Activated T-cell treated with anti-CD3 and anti-CD28 coated beads, Interleukin-2, amount 50 U/mL, for 72 hours (primary cell): ENCODE measurements at regions not wholly inside any gene's neighbourhood (a gene's known extent, or its start where the extent isn't known, plus 50 kb on each side); places are given as distances from the start of the nearest gene placed in this dataset.
"Not testable (repeated sequence)": the region's sequence is repeated elsewhere in the genome, so short reads cannot be mapped to it uniquely, and the experiment has no call there.

Experiments
- ATAC-seq, 2 donors: fragments of 150-1000 bp; cut with Tn5 transposase; replicated peaks in 1 of 2; 2 replicates each; pipeline ENCODE4 v1.10.0; 2021; ENCODE audit warnings: moderate library complexity in 2 of 2, mild to moderate bottlenecking in 1 of 2
- DNase-seq, 2 donors: peaks; one replicate each; pipeline ENCODE4 v3.0.0; 2021 to 2022; ENCODE audit warnings: mixed read lengths in 1 of 2
- H3K27ac Mint-ChIP-seq: one replicate; pipeline ENCODE4 v1.8.0; 2022; ENCODE audit warnings: mild to moderate bottlenecking, moderate library complexity, mixed read lengths
- H3K27me3 Mint-ChIP-seq: one replicate; pipeline ENCODE4 v1.8.0; 2022; ENCODE audit warnings: low read depth, mixed read lengths
- H3K36me3 Mint-ChIP-seq, 2 donors: one replicate each; pipeline ENCODE4 v1.8.0; 2022; ENCODE audit warnings: mixed read lengths in 2 of 2, mild to moderate bottlenecking in 1 of 2; ENCODE audit not compliant: insufficient read depth in 2 of 2
- H3K4me1 Mint-ChIP-seq: one replicate; pipeline ENCODE4 v1.8.0; 2022; ENCODE audit warnings: low read depth, mixed read lengths
- H3K4me3 Mint-ChIP-seq, 2 donors: one replicate each; pipeline ENCODE4 v1.8.0; 2022; ENCODE audit warnings: mild to moderate bottlenecking in 2 of 2, mixed read lengths in 2 of 2, moderate library complexity in 2 of 2
- H3K9me3 Mint-ChIP-seq, 2 donors: one replicate each; pipeline ENCODE4 v1.8.0; 2022; ENCODE audit warnings: mixed read lengths in 2 of 2

DNA sequence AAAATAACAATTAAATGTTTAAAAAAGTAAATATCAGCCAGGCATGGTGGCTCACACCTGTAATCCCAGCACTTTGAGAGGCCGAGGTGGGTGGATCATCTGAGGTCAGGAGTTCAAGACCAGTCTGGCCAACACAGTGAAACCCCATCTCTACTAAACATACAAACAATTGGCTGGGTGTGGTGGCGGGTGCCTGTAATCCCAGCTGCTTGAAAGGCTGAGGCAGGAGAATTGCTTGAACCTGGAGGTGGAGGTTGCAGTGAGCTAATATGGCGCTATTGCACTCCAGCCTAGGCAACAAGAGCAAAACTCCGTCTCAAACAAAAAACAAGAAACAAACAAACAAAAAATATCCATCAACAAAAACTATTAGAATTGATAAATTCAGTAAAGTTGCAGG is 77.5 kb downstream of the SNX5 start:
- not testable (repeated sequence) for ATAC-seq, H3K4me3 Mint-ChIP-seq, H3K36me3 Mint-ChIP-seq, DNase-seq, H3K27ac Mint-ChIP-seq, H3K9me3 Mint-ChIP-seq
- H3K4me1 Mint-ChIP-seq: peaks cover 14% of the 10 kb centered on the region
- H3K27me3 Mint-ChIP-seq: peaks cover 35% of the 10 kb centered on the region

DNA sequence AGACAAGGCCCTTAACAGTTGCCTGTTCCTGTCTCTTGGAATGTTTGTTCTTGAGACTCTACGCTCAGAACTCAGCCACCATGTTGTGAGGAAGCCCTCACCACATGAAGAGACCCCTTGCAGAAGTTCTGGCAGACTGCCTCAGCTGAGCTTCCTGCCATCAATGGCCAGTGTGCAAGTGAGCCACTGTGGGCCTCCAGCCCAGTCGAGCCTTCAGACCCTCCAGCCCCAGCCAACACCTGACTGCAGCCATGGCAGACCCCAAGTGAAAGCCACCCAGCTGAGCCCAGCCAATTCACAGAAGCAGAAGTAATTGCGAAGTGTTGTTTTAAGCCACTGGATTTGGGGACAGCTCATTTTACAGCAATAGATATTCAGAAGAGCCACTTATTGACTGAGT is 78.3 kb downstream of the SNX5 start:
- no peak for ATAC-seq
- Mint-ChIP-seq H3K9me3 (peaks cover 2 to 4% of the 10 kb centered on the region in 2 donors), H3K27ac (no peak overlapping the region)

DNA sequence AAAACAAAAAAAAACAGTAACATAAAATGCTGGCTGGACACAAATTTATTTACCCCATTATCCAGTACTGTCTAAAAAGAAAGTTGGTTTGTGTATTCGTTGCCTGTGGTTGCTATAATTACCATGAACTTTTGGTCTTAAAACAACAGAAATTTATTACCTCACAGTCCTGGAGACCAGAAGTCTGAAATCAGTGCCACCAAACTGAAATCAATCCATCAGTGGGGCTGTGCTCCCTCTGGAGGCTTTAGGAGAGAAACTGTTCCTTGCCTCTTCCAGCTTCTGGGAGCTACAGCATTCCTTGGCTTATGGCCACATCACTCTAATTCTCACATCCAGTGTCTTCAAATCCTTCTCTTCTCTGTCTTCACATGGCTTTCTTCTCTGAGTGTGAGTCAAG is 79.4 kb downstream of the SNX5 start:
- H3K9me3 Mint-ChIP-seq: peaks cover 2 to 4% of the 10 kb centered on the region in 2 donors
- no peak overlapping the region for H3K4me3 Mint-ChIP-seq
- H3K27ac Mint-ChIP-seq: no peak overlapping the region
- DNase-seq (no peak), ATAC-seq (no peak)
- peaks cover 4% of the 10 kb centered on the region for H3K4me1 Mint-ChIP-seq
- peaks cover 0 to 4% of the 10 kb centered on the region in 2 donors for H3K36me3 Mint-ChIP-seq
- peaks cover 45% of the 10 kb centered on the region for H3K27me3 Mint-ChIP-seq

More for the DNA sequence above, 78.3 kb downstream of the SNX5 start:
- H3K4me1 Mint-ChIP-seq: peaks cover 6% of the 10 kb centered on the region
- no peak overlapping the region for H3K4me3 Mint-ChIP-seq
- peaks cover 0 to 4% of the 10 kb centered on the region in 2 donors for H3K36me3 Mint-ChIP-seq
- peaks cover 37% of the 10 kb centered on the region for H3K27me3 Mint-ChIP-seq
- no peak for DNase-seq

DNA sequence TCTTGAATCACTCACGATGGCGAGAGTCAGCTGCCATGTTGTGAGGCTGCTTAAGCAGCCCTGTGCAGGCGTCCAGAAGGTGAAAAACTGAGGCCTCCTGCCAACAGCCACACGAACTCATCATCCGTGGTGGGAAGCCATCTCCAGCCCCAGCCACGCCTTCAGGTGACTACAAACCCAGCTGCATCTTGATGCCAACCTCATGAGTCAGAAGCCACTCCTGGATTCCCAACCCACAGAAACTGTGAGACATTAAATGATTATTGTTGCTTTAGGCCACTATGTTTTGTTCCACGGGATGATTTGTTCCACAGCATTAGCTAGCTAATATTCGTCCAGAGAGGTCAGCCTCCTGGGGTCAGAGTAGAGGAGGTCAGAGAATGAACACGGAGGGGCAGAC is 80.5 kb downstream of the SNX5 start:
- H3K36me3 Mint-ChIP-seq: peaks cover 0 to 4% of the 10 kb centered on the region in 2 donors
- H3K4me1 Mint-ChIP-seq: peaks cover 4% of the 10 kb centered on the region
- no peak overlapping the region for H3K27ac Mint-ChIP-seq
- H3K9me3 Mint-ChIP-seq: peaks cover 2 to 4% of the 10 kb centered on the region in 2 donors
- H3K27me3 Mint-ChIP-seq: peaks cover 45% of the 10 kb centered on the region
- H3K4me3 Mint-ChIP-seq: no peak overlapping the region
- no peak for ATAC-seq
- no peak for DNase-seq

DNA sequence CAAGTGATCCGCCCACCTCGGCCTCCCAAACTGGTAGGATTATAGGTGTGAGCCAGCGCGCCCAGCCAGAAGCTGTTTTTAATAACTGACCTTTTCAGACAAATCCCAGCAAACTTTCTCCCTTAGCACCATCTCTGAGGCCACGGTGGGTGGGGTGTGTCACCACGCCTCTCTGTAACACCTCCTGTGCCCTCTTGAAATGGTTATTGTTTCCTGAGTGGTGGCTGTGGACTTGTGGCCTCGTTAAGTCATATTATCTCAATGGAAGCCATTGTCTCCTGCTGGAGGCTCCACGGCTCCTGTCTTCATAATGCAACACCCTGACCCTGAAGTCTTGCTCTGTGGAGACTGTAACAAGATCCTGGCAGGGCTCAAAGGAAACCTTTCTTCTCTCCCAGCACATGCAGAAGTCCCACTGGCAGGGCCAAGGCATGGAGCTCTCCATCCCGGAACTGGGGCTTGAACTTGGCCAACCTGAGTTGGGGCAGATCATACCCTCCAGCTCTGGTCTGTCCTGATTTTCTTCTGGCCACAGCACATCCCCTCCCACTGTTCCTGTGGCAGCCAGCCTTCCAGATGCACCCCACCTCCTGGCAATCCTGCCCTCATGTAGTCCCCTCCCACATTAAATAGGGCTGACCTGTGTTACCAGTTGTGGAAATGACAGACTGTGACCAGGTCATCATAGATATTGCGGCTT is 81.1 kb downstream of the SNX5 start:
- Mint-ChIP-seq H3K4me1 (peaks cover 4% of the 10 kb centered on the region), H3K36me3 (peaks cover 0 to 4% of the 10 kb centered on the region in 2 donors), H3K27ac (no peak overlapping the region), H3K9me3 (peaks cover 2 to 4% of the 10 kb centered on the region in 2 donors), H3K27me3 (peaks cover 41% of the 10 kb centered on the region), H3K4me3 (no peak overlapping the region)
- ATAC-seq (no peak), DNase-seq (no peak)

- ATAC-seq (no peak), DNase-seq (no peak)
- Mint-ChIP-seq H3K36me3 (peaks cover 0 to 4% of the 10 kb centered on the region in 2 donors), H3K4me3 (no peak overlapping the region), H3K9me3 (peaks cover 2 to 3% of the 10 kb centered on the region in 2 donors), H3K4me1 (peaks cover 4% of the 10 kb centered on the region), H3K27ac (no peak overlapping the region), H3K27me3 (peaks cover 28% of the 10 kb centered on the region)
Measured at GRCh38 chr20:17885544-17885943, 83.0 kb downstream of the SNX5 start.

DNA sequence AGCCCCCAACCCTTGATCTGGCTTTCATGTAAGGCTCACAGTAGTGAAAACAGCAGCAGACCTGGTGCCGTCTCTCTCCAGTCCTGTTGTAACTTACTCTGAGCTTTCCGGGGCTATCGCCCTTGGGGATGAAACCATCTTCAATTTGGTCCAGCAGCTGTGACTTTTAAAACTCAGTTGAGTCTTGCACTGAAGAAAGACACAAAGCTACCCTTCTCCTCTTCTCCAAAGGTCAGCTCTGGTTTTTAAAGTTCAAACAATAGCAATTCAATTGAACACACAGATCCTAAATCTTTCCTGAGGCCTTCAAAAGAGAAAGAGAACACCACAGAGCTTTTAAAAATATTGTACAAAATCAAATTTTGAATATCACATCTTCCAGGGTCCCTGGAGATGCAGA is 83.5 kb downstream of the SNX5 start:
- Mint-ChIP-seq H3K36me3 (peaks cover 0 to 2% of the 10 kb centered on the region in 2 donors), H3K4me3 (no peak overlapping the region), H3K4me1 (peaks cover 4% of the 10 kb centered on the region)

DNA sequence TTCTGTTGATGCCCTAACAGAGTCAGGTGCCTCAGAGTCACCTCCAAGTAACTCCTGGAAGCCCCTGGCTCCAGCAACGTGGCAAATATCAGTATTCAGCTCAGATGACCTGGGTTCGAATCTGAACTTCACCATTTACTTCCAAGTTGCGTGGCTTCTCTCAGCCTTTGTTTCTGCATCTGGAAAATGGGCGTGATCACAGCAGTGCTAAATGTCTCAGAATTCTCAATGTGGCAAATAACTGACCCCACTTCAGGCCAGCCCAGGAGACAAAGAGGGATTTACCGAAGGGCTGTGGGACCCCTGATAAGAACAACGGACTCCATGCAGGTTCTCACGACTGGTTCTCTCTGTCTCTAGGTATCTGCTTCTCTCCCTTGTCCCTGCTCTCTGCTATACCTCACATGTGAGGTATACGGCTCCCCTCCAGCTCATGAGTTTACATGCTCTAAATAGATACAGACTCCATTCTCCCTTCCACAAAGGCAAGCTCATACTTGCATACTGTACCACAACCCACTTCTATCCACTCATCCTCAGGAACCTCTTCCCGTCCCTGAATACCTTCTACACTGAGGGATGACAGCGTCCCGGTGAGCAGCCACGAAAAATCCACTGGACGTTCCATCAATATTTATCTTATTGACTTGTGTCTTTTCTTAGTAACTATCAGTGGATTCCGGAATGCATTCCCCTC is 84.1 kb downstream of the SNX5 start:
- no peak overlapping the region for H3K4me3 Mint-ChIP-seq
- no peak for DNase-seq
- no peaks in the 10 kb centered on the region for H3K9me3 Mint-ChIP-seq
- H3K27me3 Mint-ChIP-seq: peaks cover 19% of the 10 kb centered on the region
- H3K27ac Mint-ChIP-seq: no peak overlapping the region
- ATAC-seq: no peak
- peaks cover 0 to 1% of the 10 kb centered on the region in 2 donors for H3K36me3 Mint-ChIP-seq
- peaks cover 6% of the 10 kb centered on the region for H3K4me1 Mint-ChIP-seq

More for the DNA sequence above, 83.5 kb downstream of the SNX5 start:
- ATAC-seq: no peak
- no peak overlapping the region for H3K27ac Mint-ChIP-seq
- no peaks in the 10 kb centered on the region for H3K9me3 Mint-ChIP-seq
- no peak for DNase-seq
- peaks cover 24% of the 10 kb centered on the region for H3K27me3 Mint-ChIP-seq

DNA sequence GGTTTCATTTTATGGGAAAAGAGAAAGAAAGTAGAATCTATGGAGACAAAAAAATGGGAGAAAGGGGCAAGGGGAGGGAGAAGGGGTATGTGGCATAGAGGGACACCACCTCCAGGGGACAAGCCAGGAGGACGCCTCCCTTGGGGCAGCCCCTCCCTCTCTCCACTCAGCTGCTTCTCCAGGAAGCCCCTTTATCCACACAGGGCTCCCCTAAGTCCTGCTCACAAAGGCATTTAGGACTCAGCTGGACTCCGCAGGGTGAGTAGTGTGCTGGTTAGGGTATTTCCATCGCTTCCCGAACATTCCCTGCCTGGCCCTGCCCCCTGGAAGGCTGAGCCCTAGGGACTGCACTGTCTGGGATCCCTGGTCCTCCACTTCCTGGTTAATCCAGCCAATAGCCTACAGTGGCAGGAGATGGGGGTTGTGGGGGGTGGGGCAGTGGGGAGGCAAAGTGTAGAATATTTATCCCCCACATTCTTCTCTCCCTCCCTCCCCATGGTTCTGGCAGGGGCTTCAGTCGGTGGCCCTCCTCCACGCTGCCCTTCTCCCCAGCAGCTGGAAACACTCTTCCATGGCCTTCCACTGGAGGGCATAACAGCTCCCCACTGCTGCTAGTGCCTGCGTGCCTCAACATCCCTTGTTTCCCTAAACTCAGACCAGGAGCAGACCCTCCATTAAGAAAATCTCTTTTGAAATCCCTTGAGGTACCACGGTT is 84.8 kb downstream of the SNX5 start:
- ATAC-seq (no peak), DNase-seq (no peak)
- peaks cover 22% of the 10 kb centered on the region for H3K27me3 Mint-ChIP-seq
- H3K36me3 Mint-ChIP-seq: no peaks in the 10 kb centered on the region
- no peaks in the 10 kb centered on the region for H3K9me3 Mint-ChIP-seq
- peaks cover 13% of the 10 kb centered on the region for H3K4me1 Mint-ChIP-seq
- no peak overlapping the region for H3K4me3 Mint-ChIP-seq
- H3K27ac Mint-ChIP-seq: no peak overlapping the region

- Mint-ChIP-seq H3K4me3 (no peak overlapping the region), H3K36me3 (no peaks in the 10 kb centered on the region)
Measured at GRCh38 chr20:17882834-17883591, 85.6 kb downstream of the SNX5 start.

GRCh38 chr20:17882065-17882833 is 86.3 kb downstream of the SNX5 start:
- Mint-ChIP-seq H3K27ac (no peak overlapping the region), H3K27me3 (peaks cover 31% of the 10 kb centered on the region), H3K9me3 (no peaks in the 10 kb centered on the region), H3K4me1 (peaks cover 17% of the 10 kb centered on the region), H3K36me3 (no peaks in the 10 kb centered on the region), H3K4me3 (no peak overlapping the region)
- no peak for DNase-seq
- no peak for ATAC-seq

More at GRCh38 chr20:17882834-17883591, 85.6 kb downstream of the SNX5 start:
- Mint-ChIP-seq H3K27ac (no peak overlapping the region), H3K9me3 (no peaks in the 10 kb centered on the region), H3K27me3 (peaks cover 30% of the 10 kb centered on the region), H3K4me1 (peaks cover 19% of the 10 kb centered on the region)
- DNase-seq: no peak
- no peak for ATAC-seq

DNA sequence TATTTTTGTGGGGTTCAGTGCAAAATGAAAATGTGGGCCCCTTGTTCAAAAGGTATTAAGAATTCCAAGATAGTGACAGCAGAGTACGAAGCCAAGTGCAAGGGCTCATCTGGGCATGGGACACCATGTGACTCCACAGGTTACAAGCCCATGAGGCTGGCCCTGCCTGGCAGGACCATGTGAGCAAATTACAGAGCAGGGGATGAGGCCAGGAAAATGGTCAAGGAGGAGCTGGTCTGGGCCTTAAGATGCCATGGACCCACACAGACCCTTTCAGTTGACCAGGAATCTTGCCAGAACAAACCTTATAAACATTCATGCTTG is 86.9 kb downstream of the SNX5 start:
- Mint-ChIP-seq H3K27me3 (peaks cover 31% of the 10 kb centered on the region), H3K27ac (no peak overlapping the region), H3K4me1 (peaks cover 17% of the 10 kb centered on the region), H3K36me3 (no peaks in the 10 kb centered on the region), H3K9me3 (no peaks in the 10 kb centered on the region), H3K4me3 (no peak overlapping the region)
- ATAC-seq (no peak), DNase-seq (no peak)
